Right atrium auricular region (tissue), 2 donors: ENCODE measurements at regions not wholly inside any gene's neighbourhood (a gene's known extent, or its start where the extent isn't known, plus 50 kb on each side); places are given as distances from the start of the nearest gene placed in this dataset.

ENCODE experiments used
- DNase-seq: peaks from one replicate; pipeline ENCODE4 v3.0.0-alpha.2; 2019; ENCODE audit warnings: low spot score
- H3K27ac ChIP-seq, 2 donors: fragments of 200-600 bp; sonication (generic); 1 replicate in 1 of 2; 2 replicates in 1 of 2; pipeline ENCODE4 v1.5.1; 2016 to 2019
- H3K27me3 ChIP-seq, 2 donors: fragments of 200-600 bp; sonication (generic); one replicate each; pipeline versions ENCODE4 v1.5.1 to v1.6.0; 2017 to 2019
- H3K36me3 ChIP-seq: fragments of 200-600 bp; sonication (generic); one replicate; pipeline ENCODE4 v1.5.1; 2016
- H3K4me1 ChIP-seq, 2 donors: fragments of 200-600 bp; sonication (generic); one replicate each; pipeline versions ENCODE4 v1.5.1 to v1.6.0; 2017 to 2019
- H3K4me3 ChIP-seq, 2 donors: fragments of 200-600 bp; sonication (generic); 1 replicate in 1 of 2; 2 replicates in 1 of 2; pipeline ENCODE4 v1.5.1; 2017 to 2019; ENCODE audit warnings: mild to moderate bottlenecking in 1 of 2, moderate library complexity in 1 of 2
- H3K9me3 ChIP-seq, 2 donors: fragments of 200-600 bp; sonication (generic); one replicate each; pipeline ENCODE4 v1.5.1; 2019
- TF ChIP-seq, protein P1 (sequence below), 2 donors: fragments of 200-600 bp; sonication (generic); IDR thresholded peaks; one replicate each; pipeline ENCODE4 v1.5.1; 2019; ENCODE audit warnings: antibody characterized with exemption in 2 of 2

DNA sequence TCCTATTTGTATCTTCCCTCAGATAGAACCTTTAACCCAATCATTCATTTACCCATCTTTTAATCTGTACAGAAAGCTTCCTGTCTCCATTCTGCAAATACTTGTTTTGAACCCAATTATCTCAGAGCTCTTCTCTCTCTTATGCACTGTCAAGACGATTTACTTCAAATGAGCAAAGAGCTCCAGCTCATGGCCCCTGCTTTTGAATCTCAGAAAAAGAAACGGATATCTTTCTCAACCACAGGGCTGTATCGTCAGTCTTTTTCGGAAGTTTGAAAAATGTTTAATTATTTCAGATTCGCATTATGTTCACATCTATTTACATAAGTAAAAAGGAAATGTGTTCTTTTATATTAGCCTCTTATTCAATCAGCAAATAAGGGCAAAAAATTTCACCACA lies 322.7 kb upstream of the NBEA start:
- H3K9me3 ChIP-seq, result no peaks in the 10 kb centered on the region
- H3K36me3 ChIP-seq, result no peaks in the 10 kb centered on the region
- no peaks in the 10 kb centered on the region for H3K27me3 ChIP-seq
- H3K4me1 ChIP-seq, result no peaks in the 10 kb centered on the region
- no peak for DNase-seq
- H3K27ac ChIP-seq, result no peak overlapping the region
- TF ChIP-seq, protein P1, sequence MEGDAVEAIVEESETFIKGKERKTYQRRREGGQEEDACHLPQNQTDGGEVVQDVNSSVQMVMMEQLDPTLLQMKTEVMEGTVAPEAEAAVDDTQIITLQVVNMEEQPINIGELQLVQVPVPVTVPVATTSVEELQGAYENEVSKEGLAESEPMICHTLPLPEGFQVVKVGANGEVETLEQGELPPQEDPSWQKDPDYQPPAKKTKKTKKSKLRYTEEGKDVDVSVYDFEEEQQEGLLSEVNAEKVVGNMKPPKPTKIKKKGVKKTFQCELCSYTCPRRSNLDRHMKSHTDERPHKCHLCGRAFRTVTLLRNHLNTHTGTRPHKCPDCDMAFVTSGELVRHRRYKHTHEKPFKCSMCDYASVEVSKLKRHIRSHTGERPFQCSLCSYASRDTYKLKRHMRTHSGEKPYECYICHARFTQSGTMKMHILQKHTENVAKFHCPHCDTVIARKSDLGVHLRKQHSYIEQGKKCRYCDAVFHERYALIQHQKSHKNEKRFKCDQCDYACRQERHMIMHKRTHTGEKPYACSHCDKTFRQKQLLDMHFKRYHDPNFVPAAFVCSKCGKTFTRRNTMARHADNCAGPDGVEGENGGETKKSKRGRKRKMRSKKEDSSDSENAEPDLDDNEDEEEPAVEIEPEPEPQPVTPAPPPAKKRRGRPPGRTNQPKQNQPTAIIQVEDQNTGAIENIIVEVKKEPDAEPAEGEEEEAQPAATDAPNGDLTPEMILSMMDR (IDR thresholded peaks at IDR 0.05), result no peak
- no peak overlapping the region for H3K4me3 ChIP-seq

DNA sequence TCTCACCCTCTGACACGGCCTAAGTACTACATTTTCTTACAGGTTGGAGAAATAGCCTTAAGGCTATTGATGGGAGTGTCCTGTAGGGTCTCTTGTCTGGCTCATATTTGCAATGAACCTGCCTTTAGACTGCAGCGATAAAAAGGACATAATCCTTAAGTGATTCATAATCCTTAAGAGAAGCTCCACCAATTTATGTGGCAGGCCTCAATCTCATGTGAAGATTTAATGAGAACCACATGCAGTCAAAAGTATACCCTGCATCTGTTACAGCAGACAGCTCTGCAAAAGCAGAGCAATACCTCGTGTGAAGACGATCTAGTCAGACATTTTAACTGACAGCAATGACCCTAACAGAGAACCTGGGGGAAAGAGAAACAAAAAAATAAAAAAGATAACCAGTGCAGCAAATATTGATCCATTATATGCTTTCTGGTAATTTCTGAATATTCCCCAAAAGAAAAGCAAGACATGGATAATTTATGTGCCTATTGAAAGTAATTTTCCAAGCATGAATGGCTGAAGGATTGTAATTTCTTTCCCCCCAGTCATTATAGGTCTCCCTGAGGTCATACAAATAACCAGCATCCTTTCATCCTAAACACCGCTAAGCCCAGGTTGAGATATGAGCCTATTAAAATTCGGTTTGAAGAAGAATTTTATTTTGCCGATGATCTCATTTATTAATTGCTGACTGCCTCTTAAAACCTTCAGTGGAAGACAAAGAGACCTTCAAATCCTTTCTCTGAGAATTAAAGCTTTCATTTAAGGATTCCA lies 321.8 kb upstream of the NBEA start:
- DNase-seq, result no peak
- Histone ChIP-seq H3K4me1 (no peaks in the 10 kb centered on the region), H3K36me3 (no peaks in the 10 kb centered on the region), H3K9me3 (no peaks in the 10 kb centered on the region), H3K27ac (no peak overlapping the region), H3K4me3 (no peak overlapping the region), H3K27me3 (no peaks in the 10 kb centered on the region)
- TF ChIP-seq, protein P1 (IDR thresholded peaks at IDR 0.05), result no peak

DNA sequence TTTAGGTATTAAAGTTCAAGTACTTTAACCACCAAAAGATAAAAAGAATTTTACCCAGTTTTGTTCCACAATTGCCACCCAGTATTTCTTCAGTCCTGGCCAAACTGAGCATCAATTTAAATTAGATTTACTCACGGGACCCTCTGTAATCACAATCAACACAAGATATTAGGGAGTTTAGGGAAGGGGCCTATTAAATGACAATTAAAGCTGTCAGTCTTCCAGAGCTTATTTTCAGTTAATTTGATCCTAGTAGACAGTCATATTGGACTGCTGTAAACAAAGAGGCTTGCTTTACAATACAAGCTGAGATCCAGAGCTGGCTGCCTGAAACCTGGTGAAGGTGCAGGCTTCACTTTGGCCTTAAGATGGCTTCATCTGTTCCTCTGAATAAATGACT lies 321.2 kb upstream of the NBEA start:
- TF ChIP-seq, protein P1 (IDR thresholded peaks at IDR 0.05), result no peak
- Histone ChIP-seq H3K27me3 (no peaks in the 10 kb centered on the region), H3K4me3 (no peak overlapping the region), H3K4me1 (no peaks in the 10 kb centered on the region), H3K9me3 (no peaks in the 10 kb centered on the region), H3K36me3 (no peaks in the 10 kb centered on the region), H3K27ac (no peak overlapping the region)
- DNase-seq, result no peak

DNA sequence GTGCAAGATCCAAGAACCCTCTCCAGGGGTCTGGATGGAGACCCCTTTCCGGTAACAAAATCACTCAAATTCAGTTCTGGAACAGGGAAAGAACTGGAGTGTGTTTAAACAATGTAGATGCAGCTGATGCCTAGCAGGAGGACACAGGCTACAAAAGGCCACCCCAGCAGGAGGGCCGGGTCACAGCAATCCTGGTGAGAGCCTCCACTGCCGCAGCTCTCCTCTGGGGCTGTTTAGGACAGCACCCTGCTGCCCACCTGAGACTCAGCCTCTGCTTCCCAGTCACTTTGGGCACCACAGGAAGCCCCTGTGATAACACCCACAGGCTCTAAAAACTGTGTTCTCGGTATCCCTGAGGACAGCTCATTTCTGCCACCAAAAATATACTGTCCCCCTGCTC lies 318.7 kb upstream of the NBEA start:
- Histone ChIP-seq H3K27me3 (no peaks in the 10 kb centered on the region), H3K4me1 (no peaks in the 10 kb centered on the region), H3K4me3 (no peak overlapping the region), H3K36me3 (no peaks in the 10 kb centered on the region), H3K27ac (no peak overlapping the region), H3K9me3 (no peaks in the 10 kb centered on the region)
- no peak for DNase-seq
- TF ChIP-seq, protein P1 (IDR thresholded peaks at IDR 0.05), result no peak

DNA sequence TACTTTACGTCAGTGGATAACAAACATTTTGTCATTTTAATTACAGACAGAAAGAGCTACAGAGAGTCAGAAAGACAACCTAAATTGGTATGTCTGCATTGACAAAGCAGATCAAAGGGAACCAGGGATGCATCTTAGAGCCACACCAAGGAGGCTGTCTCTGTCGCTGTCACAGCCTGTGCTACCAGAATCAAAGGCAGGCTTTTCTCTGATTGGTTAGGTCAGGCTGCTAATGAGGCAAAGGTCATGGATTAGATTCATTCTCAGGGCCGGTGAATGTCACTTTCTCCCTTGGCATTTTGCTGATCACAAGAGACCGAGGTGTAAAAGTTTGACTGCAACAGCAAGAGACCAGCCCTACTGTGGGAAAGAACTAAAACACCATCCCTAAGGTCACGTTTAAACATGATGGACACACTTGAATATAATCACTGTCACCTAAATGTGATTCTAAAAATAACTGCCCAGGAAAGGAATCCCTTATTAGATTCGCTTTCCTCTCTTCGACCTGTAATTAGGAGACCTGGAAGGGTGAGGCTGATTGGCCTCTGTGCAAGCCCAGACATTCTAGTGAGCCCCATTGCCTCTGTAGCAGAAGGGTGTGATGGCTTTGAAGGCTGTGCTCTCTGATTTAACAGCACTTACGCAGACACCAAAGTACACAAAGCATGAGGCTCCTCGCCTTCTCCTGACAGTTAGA lies 314.4 kb upstream of the NBEA start:
- no peaks in the 10 kb centered on the region for H3K27me3 ChIP-seq
- TF ChIP-seq, protein P1 (IDR thresholded peaks at IDR 0.05), result no peak
- H3K36me3 ChIP-seq, result no peaks in the 10 kb centered on the region
- H3K27ac ChIP-seq, result no peak overlapping the region
- DNase-seq, result no peak
- no peak overlapping the region for H3K4me3 ChIP-seq
- no peaks in the 10 kb centered on the region for H3K9me3 ChIP-seq
- no peaks in the 10 kb centered on the region for H3K4me1 ChIP-seq
